ENCODE measurements at regions not wholly inside any gene's neighbourhood (a gene's known extent, or its start where the extent isn't known, plus 50 kb on each side); places are given as distances from the start of the nearest gene placed in this dataset.

DNA sequence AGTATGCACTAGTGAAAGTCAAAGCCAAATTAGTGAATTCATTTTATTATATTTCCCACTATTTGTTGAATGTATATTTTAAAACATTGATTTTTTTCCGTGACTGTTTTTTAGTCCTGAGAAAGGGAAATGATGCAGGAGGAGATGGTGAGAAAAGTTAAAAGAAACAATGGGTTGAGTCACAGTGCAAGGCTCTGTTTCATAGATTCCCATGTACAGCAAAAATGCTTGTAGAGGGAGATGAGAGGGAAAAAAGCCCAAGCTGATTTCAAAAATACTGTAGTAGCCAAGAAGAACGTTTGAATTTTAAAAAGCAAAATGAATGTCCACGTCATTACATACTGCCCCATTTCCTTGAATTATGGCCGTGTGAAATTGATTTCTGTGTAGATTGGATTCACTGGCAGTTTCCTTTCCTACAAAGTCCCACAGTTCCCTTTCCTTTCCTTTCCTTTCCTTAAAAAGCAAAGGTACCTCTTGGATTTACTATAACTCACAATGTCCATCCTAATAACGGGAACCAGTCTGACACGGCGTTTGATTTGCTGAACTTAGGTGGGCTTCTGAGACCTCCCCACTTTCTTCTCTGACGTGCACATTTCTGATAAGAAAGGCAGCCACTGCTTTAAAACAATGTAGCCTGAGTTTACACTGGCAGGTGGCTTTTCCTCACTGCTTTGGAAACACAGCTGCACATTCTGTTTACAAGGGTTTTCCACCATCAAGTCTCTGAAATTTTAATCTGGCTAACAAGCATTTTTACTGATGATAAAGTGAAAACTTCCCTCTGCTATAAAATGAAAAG, 63.7 kb downstream of the SPCS3 start:
- H3K4me3 ChIP-seq: no peak overlapping the region
- DNase-seq (no peak), ATAC-seq (ENCODE audit: low FRiP score in 2 of 2) (no peak)
- TF ChIP-seq, protein P1, sequence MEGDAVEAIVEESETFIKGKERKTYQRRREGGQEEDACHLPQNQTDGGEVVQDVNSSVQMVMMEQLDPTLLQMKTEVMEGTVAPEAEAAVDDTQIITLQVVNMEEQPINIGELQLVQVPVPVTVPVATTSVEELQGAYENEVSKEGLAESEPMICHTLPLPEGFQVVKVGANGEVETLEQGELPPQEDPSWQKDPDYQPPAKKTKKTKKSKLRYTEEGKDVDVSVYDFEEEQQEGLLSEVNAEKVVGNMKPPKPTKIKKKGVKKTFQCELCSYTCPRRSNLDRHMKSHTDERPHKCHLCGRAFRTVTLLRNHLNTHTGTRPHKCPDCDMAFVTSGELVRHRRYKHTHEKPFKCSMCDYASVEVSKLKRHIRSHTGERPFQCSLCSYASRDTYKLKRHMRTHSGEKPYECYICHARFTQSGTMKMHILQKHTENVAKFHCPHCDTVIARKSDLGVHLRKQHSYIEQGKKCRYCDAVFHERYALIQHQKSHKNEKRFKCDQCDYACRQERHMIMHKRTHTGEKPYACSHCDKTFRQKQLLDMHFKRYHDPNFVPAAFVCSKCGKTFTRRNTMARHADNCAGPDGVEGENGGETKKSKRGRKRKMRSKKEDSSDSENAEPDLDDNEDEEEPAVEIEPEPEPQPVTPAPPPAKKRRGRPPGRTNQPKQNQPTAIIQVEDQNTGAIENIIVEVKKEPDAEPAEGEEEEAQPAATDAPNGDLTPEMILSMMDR (IDR thresholded peaks at IDR 0.05): no peak
- TF ChIP-seq EP300 (IDR thresholded peaks at IDR 0.05): no peak
- no peak for TF ChIP-seq POLR2AphosphoS5 (IDR thresholded peaks at IDR 0.05)
- TF ChIP-seq POLR2A (IDR thresholded peaks at IDR 0.05): no peak
- WGBS, 2 donors: 32 to 33% methylated on average over 8 of the region's 8 CpGs
- no peaks in the 10 kb centered on the region for H3K27me3 ChIP-seq
- H3K27ac ChIP-seq: peak overlapping the region in 1 of 4 donors; percentile 9
- H3K9me3 ChIP-seq: no peaks in the 10 kb centered on the region
- no peaks in the 10 kb centered on the region for H3K36me3 ChIP-seq
- H3K4me1 ChIP-seq: no peaks in the 10 kb centered on the region

DNA sequence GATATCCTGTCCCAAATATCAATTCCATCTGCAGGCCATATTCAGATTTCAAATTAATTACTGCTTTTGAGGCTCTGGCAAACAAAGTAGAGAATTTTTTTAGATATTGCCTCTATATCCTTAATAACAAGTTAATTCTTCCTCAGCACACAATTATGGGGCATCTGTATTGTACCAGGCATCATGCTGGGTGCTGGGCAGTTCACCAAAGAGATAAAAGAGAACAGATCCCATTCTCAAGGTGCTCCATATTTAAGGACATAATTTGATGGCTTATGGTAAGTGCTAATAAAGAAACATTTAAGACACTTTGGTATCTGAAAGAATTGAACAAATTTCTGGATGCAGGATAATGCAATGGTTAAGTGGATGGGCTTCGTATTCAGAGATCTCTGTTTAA, 65.8 kb downstream of the SPCS3 start:
- TF ChIP-seq EP300 (IDR thresholded peaks at IDR 0.05): no peak
- no peak for TF ChIP-seq POLR2A (IDR thresholded peaks at IDR 0.05)
- no peak for TF ChIP-seq POLR2AphosphoS5 (IDR thresholded peaks at IDR 0.05)
- no peak for ATAC-seq (ENCODE audit: low FRiP score in 2 of 2)

DNA sequence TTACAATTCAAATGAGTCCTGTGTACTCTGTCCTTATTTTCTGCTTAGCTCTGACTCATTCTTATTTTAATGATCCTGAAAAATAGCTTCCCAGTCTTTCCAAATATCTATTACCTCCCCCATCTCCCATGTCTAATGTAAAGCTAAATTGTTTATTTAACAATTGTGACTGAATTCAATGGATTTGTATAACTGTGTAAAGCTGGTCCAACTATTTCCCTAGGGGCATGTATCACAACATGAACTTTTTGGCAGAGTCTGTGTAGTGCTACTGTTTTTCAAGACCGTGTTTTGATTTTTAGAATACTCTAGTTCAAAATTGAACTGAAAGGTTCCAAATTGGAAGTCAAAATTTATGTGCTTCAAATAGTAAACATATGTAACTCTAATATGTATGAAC, 67.8 kb downstream of the SPCS3 start:
- no peak overlapping the region for H3K4me3 ChIP-seq
- TF ChIP-seq, protein P1 (IDR thresholded peaks at IDR 0.05): no peak
- TF ChIP-seq POLR2A (IDR thresholded peaks at IDR 0.05): no peak
- TF ChIP-seq POLR2AphosphoS5 (IDR thresholded peaks at IDR 0.05): no peak
- TF ChIP-seq EP300 (IDR thresholded peaks at IDR 0.05): no peak
- ATAC-seq (ENCODE audit: low FRiP score in 2 of 2): no peak
- no peak overlapping the region for H3K27ac ChIP-seq
- H3K9me3 ChIP-seq: no peaks in the 10 kb centered on the region
- 74 to 82% methylated on average over 1 of the region's 1 CpG for WGBS, 2 donors
- H3K4me1 ChIP-seq: no peaks in the 10 kb centered on the region
- H3K27me3 ChIP-seq: no peaks in the 10 kb centered on the region
- no peak for DNase-seq
- no peaks in the 10 kb centered on the region for H3K36me3 ChIP-seq

More for the DNA sequence above, 65.8 kb downstream of the SPCS3 start:
- no peak overlapping the region for H3K4me3 ChIP-seq
- no peaks in the 10 kb centered on the region for H3K27me3 ChIP-seq
- no peak overlapping the region for H3K27ac ChIP-seq
- H3K9me3 ChIP-seq: no peaks in the 10 kb centered on the region
- H3K4me1 ChIP-seq: no peaks in the 10 kb centered on the region
- no peaks in the 10 kb centered on the region for H3K36me3 ChIP-seq
- no peak for DNase-seq
- WGBS, 2 donors: 90 to 96% methylated on average over 1 of the region's 1 CpG

- no peaks in the 10 kb centered on the region for H3K36me3 ChIP-seq
- WGBS, 2 donors: 64 to 77% methylated on average over 4 of the region's 4 CpGs
- ATAC-seq (ENCODE audit: low FRiP score in 2 of 2): no peak
- H3K4me1 ChIP-seq: no peaks in the 10 kb centered on the region
- H3K27ac ChIP-seq: no peak overlapping the region
- no peak overlapping the region for H3K4me3 ChIP-seq
- DNase-seq: no peak
- no peaks in the 10 kb centered on the region for H3K27me3 ChIP-seq
- H3K9me3 ChIP-seq: no peaks in the 10 kb centered on the region
- no peak for TF ChIP-seq POLR2A (IDR thresholded peaks at IDR 0.05)
Measured at GRCh38 chr4:176393306-176394013, 73.7 kb downstream of the SPCS3 start.

GRCh38 chr4:176400816-176401461, 81.2 kb downstream of the SPCS3 start:
- WGBS, 2 donors: 88 to 96% methylated on average over 1 of the region's 1 CpG
- Histone ChIP-seq H3K27ac (no peak overlapping the region), H3K9me3 (no peaks in the 10 kb centered on the region), H3K4me1 (no peaks in the 10 kb centered on the region), H3K27me3 (no peaks in the 10 kb centered on the region), H3K36me3 (no peaks in the 10 kb centered on the region), H3K4me3 (no peak overlapping the region)
- TF ChIP-seq, protein P1 (IDR thresholded peaks at IDR 0.05): no peak
- TF ChIP-seq POLR2A (IDR thresholded peaks at IDR 0.05) (no peak), POLR2AphosphoS5 (IDR thresholded peaks at IDR 0.05) (no peak), EP300 (IDR thresholded peaks at IDR 0.05) (no peak)
- no peak for DNase-seq
- ATAC-seq (ENCODE audit: low FRiP score in 2 of 2): no peak
